ENCODE measurements at regions not wholly inside any gene's neighbourhood (a gene's known extent, or its start where the extent isn't known, plus 50 kb on each side); places are given as distances from the start of the nearest gene placed in this dataset.

DNA sequence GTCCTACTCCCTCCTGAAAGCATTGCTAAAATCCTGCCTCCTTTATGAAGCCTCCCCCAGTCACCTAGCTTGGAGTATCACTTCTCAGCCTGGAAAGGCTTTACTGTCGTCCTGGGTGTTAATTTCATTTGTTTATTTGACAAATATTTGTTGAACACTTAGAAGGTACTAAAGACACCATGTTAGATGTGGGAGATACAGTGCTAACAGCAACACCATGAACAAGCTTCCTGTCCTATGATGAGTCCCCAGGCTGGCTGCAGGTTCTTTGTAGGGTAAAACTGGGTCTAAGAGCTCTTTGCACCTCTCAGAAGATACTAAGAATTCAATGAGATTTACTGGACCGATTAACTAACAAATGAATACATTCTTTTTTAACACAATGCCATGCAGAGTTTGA lies 109.2 kb upstream of the TMEM170B start:
- TF ChIP-seq, protein P1, sequence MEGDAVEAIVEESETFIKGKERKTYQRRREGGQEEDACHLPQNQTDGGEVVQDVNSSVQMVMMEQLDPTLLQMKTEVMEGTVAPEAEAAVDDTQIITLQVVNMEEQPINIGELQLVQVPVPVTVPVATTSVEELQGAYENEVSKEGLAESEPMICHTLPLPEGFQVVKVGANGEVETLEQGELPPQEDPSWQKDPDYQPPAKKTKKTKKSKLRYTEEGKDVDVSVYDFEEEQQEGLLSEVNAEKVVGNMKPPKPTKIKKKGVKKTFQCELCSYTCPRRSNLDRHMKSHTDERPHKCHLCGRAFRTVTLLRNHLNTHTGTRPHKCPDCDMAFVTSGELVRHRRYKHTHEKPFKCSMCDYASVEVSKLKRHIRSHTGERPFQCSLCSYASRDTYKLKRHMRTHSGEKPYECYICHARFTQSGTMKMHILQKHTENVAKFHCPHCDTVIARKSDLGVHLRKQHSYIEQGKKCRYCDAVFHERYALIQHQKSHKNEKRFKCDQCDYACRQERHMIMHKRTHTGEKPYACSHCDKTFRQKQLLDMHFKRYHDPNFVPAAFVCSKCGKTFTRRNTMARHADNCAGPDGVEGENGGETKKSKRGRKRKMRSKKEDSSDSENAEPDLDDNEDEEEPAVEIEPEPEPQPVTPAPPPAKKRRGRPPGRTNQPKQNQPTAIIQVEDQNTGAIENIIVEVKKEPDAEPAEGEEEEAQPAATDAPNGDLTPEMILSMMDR (IDR thresholded peaks at IDR 0.05), result no peak
- no peak for TF ChIP-seq POLR2A (IDR thresholded peaks at IDR 0.05)
